H1 (cell line): ENCODE measurements at regions not wholly inside any gene's neighbourhood (a gene's known extent, or its start where the extent isn't known, plus 50 kb on each side); places are given as distances from the start of the nearest gene placed in this dataset.

Experiments used
- EGR1 ChIP-seq: IDR thresholded peaks from 2 replicates; pipeline ENCODE4 v1.6.1; 2011; ENCODE audit warnings: low read depth, low read length, borderline replicate concordance
- GABPA ChIP-seq: IDR thresholded peaks from 2 replicates; pipeline ENCODE4 v1.6.1; 2011; ENCODE audit warnings: mild to moderate bottlenecking, low read length, moderate library complexity, borderline replicate concordance; ENCODE audit not compliant: insufficient read depth
- RNF2 ChIP-seq: fragments of 200-900, 300-1000 bp; sonication (generic); IDR thresholded peaks from 2 replicates; pipeline ENCODE4 v1.7.1; 2016; ENCODE audit warnings: borderline replicate concordance, low read depth, mild to moderate bottlenecking, antibody characterized with exemption, low read length; ENCODE audit not compliant: poor library complexity, severe bottlenecking; ENCODE audit errors: missing control alignments
- SIN3A ChIP-seq, 2 experiments: IDR thresholded peaks in 1 of 2; conservative IDR thresholded peaks in 1 of 2; 2 replicates each; pipeline ENCODE4 v1.6.1; 2011 to 2012; ENCODE audit warnings: low read length in 2 of 2, improper control_type of control experiment in 1 of 2, low read depth in 1 of 2, mild to moderate bottlenecking in 1 of 2
- SP1 ChIP-seq: IDR thresholded peaks from 2 replicates; pipeline ENCODE4 v1.6.1; 2011; ENCODE audit warnings: low read depth, low read length
- SP2 ChIP-seq: IDR thresholded peaks from 2 replicates; pipeline ENCODE4 v1.6.1; 2012; ENCODE audit warnings: mild to moderate bottlenecking, low read length, inconsistent platforms
- SUZ12 ChIP-seq: fragments of 200-600 bp; sonication (generic); IDR thresholded peaks from 2 replicates; pipeline ENCODE4 v1.6.1; 2012; ENCODE audit warnings: mild to moderate bottlenecking, inconsistent platforms, low read length, moderate library complexity, mixed read lengths

DNA sequence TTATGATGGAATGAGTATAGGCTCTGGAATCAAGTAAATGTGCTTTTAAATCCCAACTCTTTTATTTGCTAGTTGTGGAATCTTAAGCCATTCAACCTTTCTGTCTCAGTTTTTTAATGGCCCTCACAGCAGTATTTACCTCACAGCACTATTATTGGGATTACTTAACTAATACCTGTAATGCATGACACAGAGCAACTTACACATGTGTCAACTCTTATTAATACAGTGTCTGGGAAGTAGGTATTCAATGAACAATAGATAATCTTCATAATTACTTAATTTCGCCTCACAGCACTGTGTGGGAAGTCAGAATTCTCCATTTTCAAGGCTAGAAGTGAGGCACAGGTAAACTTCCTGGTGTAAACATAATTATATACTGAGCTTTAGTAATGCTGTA, 149.7 kb upstream of the NUDT6 start (continued):
- TF ChIP-seq EGR1: no peak
- TF ChIP-seq SP2: no peak
- TF ChIP-seq SUZ12: no peak
- TF ChIP-seq GABPA: no peak
- TF ChIP-seq SIN3A (conservative IDR thresholded peaks at IDR 0.05 in 1 of 2, IDR thresholded peaks at IDR 0.05 in 1 of 2; ENCODE audit: low read depth in 1 of 2, low read length in 2 of 2): no peak
- TF ChIP-seq RNF2: no peak
- no peak for TF ChIP-seq SP1
